ENCODE measurements at regions not wholly inside any gene's neighbourhood (a gene's known extent, or its start where the extent isn't known, plus 50 kb on each side); places are given as distances from the start of the nearest gene placed in this dataset.

GRCh38 chr6:45830441-45831139 lies 185.1 kb downstream of the CLIC5 start:
- no peak for DNase-seq

- DNase-seq = no peak
Observed at GRCh38 chr6:45829873-45830272, 185.8 kb downstream of the CLIC5 start.

- DNase-seq = no peak
Observed at GRCh38 chr6:45827952-45828530, 187.6 kb downstream of the CLIC5 start.

GRCh38 chr6:45822873-45823272 lies 192.8 kb downstream of the CLIC5 start:
- DNase-seq = no peak

GRCh38 chr6:45822246-45822812 lies 193.3 kb downstream of the CLIC5 start:
- no peak for DNase-seq

GRCh38 chr6:45818655-45819054 lies 197.0 kb downstream of the CLIC5 start:
- no peak for DNase-seq

- no peak for DNase-seq
Observed at GRCh38 chr6:45816674-45817297, 198.9 kb downstream of the CLIC5 start.

- no peak for DNase-seq
Observed at GRCh38 chr6:45815466-45816125, 200.1 kb downstream of the CLIC5 start.

GRCh38 chr6:45814772-45815171 lies 200.9 kb downstream of the CLIC5 start:
- no peak for DNase-seq

GRCh38 chr6:45813943-45814342 lies 201.7 kb downstream of the CLIC5 start:
- no peak for DNase-seq

- DNase-seq = no peak
Observed at GRCh38 chr6:45812922-45813321, 202.7 kb downstream of the CLIC5 start.

GRCh38 chr6:45808917-45809316 lies 206.7 kb downstream of the CLIC5 start:
- no peak for DNase-seq

GRCh38 chr6:45808042-45808645 lies 207.5 kb downstream of the CLIC5 start:
- DNase-seq = no peak

GRCh38 chr6:45807311-45808041 lies 208.2 kb downstream of the CLIC5 start:
- no peak for DNase-seq

- DNase-seq = no peak
Observed at GRCh38 chr6:45806172-45806571, 209.5 kb downstream of the CLIC5 start.

- DNase-seq = no peak
Observed at GRCh38 chr6:45803071-45803470, 212.6 kb downstream of the CLIC5 start.

- no peak for DNase-seq
Observed at GRCh38 chr6:45801471-45802289, 214.0 kb downstream of the CLIC5 start.

- DNase-seq = no peak
Observed at GRCh38 chr6:45800911-45801310, 214.7 kb downstream of the CLIC5 start.

- DNase-seq = no peak
Observed at GRCh38 chr6:45795678-45796077, 220.0 kb downstream of the CLIC5 start.

- DNase-seq = no peak
Observed at GRCh38 chr6:45794465-45794864, 221.2 kb downstream of the CLIC5 start.
